Effector memory CD4-positive, alpha-beta T cell (primary cell): ENCODE measurements at regions not wholly inside any gene's neighbourhood (a gene's known extent, or its start where the extent isn't known, plus 50 kb on each side); places are given as distances from the start of the nearest gene placed in this dataset.
"Not testable (repeated sequence)": the region's sequence is repeated elsewhere in the genome, so short reads cannot be mapped to it uniquely, and the experiment has no call there.

Source experiments
- DNase-seq, 3 donors: peaks; one replicate each; pipeline ENCODE4 v3.0.0-alpha.2; 2020
- H3K27ac ChIP-seq: 2 replicates; pipeline ENCODE4 v1.7.0; 2013; ENCODE audit warnings: mild to moderate bottlenecking, low read length, moderate library complexity; ENCODE audit not compliant: insufficient read depth, poor library complexity, severe bottlenecking
- H3K27me3 ChIP-seq: replicated peaks from 2 replicates; pipeline ENCODE4 v1.7.0; 2013; ENCODE audit warnings: mild to moderate bottlenecking, low read length; ENCODE audit not compliant: insufficient read depth, control insufficient read depth, poor library complexity, severe bottlenecking
- H3K36me3 ChIP-seq: 2 replicates; pipeline ENCODE4 v1.7.0; 2013; ENCODE audit warnings: mild to moderate bottlenecking, low read length, moderate library complexity; ENCODE audit not compliant: control insufficient read depth, insufficient read depth
- H3K4me1 ChIP-seq: 2 replicates; pipeline ENCODE4 v1.7.0; 2013; ENCODE audit warnings: low read length, mild to moderate bottlenecking; ENCODE audit not compliant: control insufficient read depth, insufficient read depth, poor library complexity, severe bottlenecking
- H3K4me3 ChIP-seq: 2 replicates; pipeline ENCODE4 v1.7.0; 2013; ENCODE audit warnings: low read length, low read depth, mild to moderate bottlenecking; ENCODE audit not compliant: insufficient read depth, poor library complexity, severe bottlenecking
- H3K9me3 ChIP-seq: 2 replicates; pipeline ENCODE4 v1.7.0; 2013; ENCODE audit warnings: mild to moderate bottlenecking, low read length, moderate library complexity; ENCODE audit not compliant: control insufficient read depth

DNA sequence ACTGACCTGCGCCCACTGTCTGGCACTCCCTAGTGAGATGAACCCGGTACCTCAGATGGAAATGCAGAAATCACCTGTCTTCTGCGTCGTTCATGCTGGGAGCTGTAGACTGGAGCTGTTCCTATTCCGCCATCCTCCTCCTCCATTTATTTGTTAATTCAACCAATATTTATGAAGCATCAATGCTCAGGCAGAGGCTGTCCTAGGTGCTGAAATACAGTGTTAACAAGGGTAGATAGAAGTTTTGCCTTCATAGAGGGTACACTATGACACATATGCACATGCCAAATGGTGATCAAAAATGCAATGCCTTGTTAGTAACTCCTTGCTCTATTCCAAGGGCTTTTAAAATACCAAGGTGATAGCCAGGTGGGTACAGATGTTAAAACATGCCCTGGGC, 166.0 kb upstream of the CCL2 start:
- H3K36me3 ChIP-seq, H3K4me3 ChIP-seq, H3K9me3 ChIP-seq, H3K4me1 ChIP-seq, DNase-seq, H3K27ac ChIP-seq, H3K27me3 ChIP-seq: not testable (repeated sequence)

- Histone ChIP-seq H3K27me3 (no peaks in the 10 kb centered on the region), H3K4me1 (no peaks in the 10 kb centered on the region), H3K4me3 (no peak overlapping the region), H3K9me3 (no peaks in the 10 kb centered on the region), H3K27ac (no peak overlapping the region), H3K36me3 (no peaks in the 10 kb centered on the region)
- no peak for DNase-seq
Measured at GRCh38 chr17:34090593-34090992, 164.5 kb upstream of the CCL2 start.

DNA sequence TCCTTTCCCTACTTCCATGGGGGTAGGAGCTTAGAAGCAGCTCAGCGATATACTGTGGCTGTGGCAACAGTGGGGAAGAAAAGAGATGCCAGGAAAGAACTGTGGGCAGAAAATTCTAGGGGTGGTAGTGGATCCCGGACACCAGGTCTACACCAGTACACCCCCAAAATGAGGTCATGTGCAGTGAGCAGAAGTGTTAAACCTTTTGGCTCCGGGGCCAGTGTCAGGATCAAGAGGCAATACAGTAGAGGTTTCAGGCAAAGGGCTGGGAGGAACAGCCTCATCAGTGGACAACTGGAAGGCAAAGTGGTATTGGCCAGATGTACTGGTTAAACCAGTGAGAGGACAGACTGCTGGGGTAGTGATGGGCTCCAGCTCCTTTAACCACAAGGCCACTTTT, 163.1 kb upstream of the CCL2 start:
- H3K9me3 ChIP-seq = no peaks in the 10 kb centered on the region
- no peak overlapping the region for H3K27ac ChIP-seq
- H3K36me3 ChIP-seq = no peaks in the 10 kb centered on the region
- no peak overlapping the region for H3K4me3 ChIP-seq
- H3K27me3 ChIP-seq = no peaks in the 10 kb centered on the region
- no peaks in the 10 kb centered on the region for H3K4me1 ChIP-seq
- no peak for DNase-seq

- H3K9me3 ChIP-seq = no peaks in the 10 kb centered on the region
- H3K36me3 ChIP-seq = no peaks in the 10 kb centered on the region
- no peak overlapping the region for H3K4me3 ChIP-seq
- H3K4me1 ChIP-seq = no peaks in the 10 kb centered on the region
- H3K27ac ChIP-seq = no peak overlapping the region
- DNase-seq = no peak
- H3K27me3 ChIP-seq = no peaks in the 10 kb centered on the region
Measured at GRCh38 chr17:34095106-34095505, 160.0 kb upstream of the CCL2 start.

GRCh38 chr17:34098699-34099098, 156.4 kb upstream of the CCL2 start:
- no peak for DNase-seq
- Histone ChIP-seq H3K27me3 (no peaks in the 10 kb centered on the region), H3K4me3 (no peak overlapping the region)

GRCh38 chr17:34099859-34100515, 155.1 kb upstream of the CCL2 start:
- Histone ChIP-seq H3K27me3 (no peaks in the 10 kb centered on the region), H3K4me3 (no peak overlapping the region), H3K27ac (no peak overlapping the region), H3K9me3 (no peaks in the 10 kb centered on the region), H3K36me3 (no peaks in the 10 kb centered on the region), H3K4me1 (no peaks in the 10 kb centered on the region)
- DNase-seq = no peak

More at GRCh38 chr17:34098699-34099098, 156.4 kb upstream of the CCL2 start:
- H3K4me1 ChIP-seq = no peaks in the 10 kb centered on the region
- H3K36me3 ChIP-seq = no peaks in the 10 kb centered on the region
- no peaks in the 10 kb centered on the region for H3K9me3 ChIP-seq
- H3K27ac ChIP-seq = no peak overlapping the region

GRCh38 chr17:34107019-34107418, 148.1 kb upstream of the CCL2 start:
- DNase-seq = no peak
- no peak overlapping the region for H3K27ac ChIP-seq
- no peaks in the 10 kb centered on the region for H3K9me3 ChIP-seq
- no peaks in the 10 kb centered on the region for H3K36me3 ChIP-seq
- no peaks in the 10 kb centered on the region for H3K4me1 ChIP-seq
- peaks cover 13% of the 10 kb centered on the region for H3K27me3 ChIP-seq
- H3K4me3 ChIP-seq = no peak overlapping the region

- no peaks in the 10 kb centered on the region for H3K36me3 ChIP-seq
- peaks cover 13% of the 10 kb centered on the region for H3K27me3 ChIP-seq
- no peak overlapping the region for H3K27ac ChIP-seq
- no peaks in the 10 kb centered on the region for H3K9me3 ChIP-seq
- DNase-seq = no peak
- H3K4me1 ChIP-seq = no peaks in the 10 kb centered on the region
- no peak overlapping the region for H3K4me3 ChIP-seq
Measured at GRCh38 chr17:34110315-34110714, 144.8 kb upstream of the CCL2 start.

GRCh38 chr17:34113089-34113488, 142.0 kb upstream of the CCL2 start:
- no peaks in the 10 kb centered on the region for H3K36me3 ChIP-seq
- DNase-seq = no peak
- H3K4me3 ChIP-seq = no peak overlapping the region
- H3K27ac ChIP-seq = no peak overlapping the region
- peaks cover 9% of the 10 kb centered on the region for H3K27me3 ChIP-seq
- no peaks in the 10 kb centered on the region for H3K4me1 ChIP-seq
- no peaks in the 10 kb centered on the region for H3K9me3 ChIP-seq

GRCh38 chr17:34114174-34114573, 140.9 kb upstream of the CCL2 start:
- Histone ChIP-seq H3K27me3 (peaks cover 9% of the 10 kb centered on the region), H3K9me3 (no peaks in the 10 kb centered on the region), H3K27ac (no peak overlapping the region), H3K36me3 (no peaks in the 10 kb centered on the region), H3K4me3 (no peak overlapping the region), H3K4me1 (no peaks in the 10 kb centered on the region)
- no peak for DNase-seq
